AG09319 (cell line): ENCODE measurements at regions not wholly inside any gene's neighbourhood (a gene's known extent, or its start where the extent isn't known, plus 50 kb on each side); places are given as distances from the start of the nearest gene placed in this dataset.

ENCODE experiments used
- DNase-seq: peaks from one replicate; pipeline ENCODE4 v3.0.0-alpha.2; 2010; ENCODE audit warnings: low read depth; ENCODE audit errors: extremely low read depth
- TF ChIP-seq, protein P1 (sequence below): IDR thresholded peaks from 2 replicates; pipeline ENCODE4 v1.5.1; 2011; ENCODE audit warnings: low read depth, mild to moderate bottlenecking, inconsistent platforms, low read length, moderate library complexity

DNA sequence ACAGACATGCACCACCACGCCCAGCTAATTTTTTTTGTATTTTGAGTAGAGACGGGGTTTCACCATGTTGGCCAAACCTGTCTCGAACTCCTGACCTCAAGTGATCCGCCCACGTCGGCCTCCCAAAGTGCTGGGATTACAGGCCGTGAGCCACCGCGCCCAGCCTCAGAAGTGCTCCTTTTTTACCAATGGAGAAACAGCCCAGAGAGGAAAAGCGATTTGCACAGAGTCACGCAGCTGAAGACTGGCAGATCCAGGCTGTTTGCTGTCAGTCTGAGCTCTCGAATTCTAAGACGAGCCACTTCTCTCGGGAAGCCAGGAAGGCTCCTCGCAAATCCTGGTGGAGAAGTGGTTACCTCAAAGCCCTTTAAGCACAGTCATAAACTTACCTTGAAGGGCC is 57.4 kb upstream of the SDK1 start:
- TF ChIP-seq, protein P1, sequence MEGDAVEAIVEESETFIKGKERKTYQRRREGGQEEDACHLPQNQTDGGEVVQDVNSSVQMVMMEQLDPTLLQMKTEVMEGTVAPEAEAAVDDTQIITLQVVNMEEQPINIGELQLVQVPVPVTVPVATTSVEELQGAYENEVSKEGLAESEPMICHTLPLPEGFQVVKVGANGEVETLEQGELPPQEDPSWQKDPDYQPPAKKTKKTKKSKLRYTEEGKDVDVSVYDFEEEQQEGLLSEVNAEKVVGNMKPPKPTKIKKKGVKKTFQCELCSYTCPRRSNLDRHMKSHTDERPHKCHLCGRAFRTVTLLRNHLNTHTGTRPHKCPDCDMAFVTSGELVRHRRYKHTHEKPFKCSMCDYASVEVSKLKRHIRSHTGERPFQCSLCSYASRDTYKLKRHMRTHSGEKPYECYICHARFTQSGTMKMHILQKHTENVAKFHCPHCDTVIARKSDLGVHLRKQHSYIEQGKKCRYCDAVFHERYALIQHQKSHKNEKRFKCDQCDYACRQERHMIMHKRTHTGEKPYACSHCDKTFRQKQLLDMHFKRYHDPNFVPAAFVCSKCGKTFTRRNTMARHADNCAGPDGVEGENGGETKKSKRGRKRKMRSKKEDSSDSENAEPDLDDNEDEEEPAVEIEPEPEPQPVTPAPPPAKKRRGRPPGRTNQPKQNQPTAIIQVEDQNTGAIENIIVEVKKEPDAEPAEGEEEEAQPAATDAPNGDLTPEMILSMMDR = no peak
- DNase-seq = no peak

DNA sequence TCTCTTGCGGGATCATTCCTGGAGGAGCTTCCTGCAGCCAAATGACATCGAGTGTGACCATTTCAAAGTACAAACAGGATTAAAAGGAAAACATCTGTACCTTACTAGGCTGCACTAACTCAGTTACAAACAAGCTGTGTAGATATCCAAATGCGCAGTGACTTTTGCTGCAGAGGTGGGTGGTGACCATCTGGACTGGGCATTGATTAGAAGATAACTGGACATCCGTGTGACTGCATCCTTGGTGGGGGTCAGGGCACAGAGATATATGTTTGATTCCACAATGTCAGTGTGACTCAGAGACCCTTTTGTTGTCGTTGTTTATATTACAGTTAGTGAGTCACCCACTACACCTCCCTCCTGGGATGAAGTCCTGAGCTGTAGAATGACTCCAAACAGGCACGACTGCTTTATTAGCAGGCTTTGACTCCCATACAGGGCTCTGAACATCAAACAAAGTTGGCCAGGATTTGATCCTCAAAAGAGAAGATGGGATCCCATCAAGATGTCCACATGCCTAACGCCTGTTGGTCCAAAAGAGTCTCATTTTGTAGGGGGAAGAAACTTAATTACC is 56.7 kb upstream of the SDK1 start:
- TF ChIP-seq, protein P1 = no peak
- peak; percentile 11 for DNase-seq

DNA sequence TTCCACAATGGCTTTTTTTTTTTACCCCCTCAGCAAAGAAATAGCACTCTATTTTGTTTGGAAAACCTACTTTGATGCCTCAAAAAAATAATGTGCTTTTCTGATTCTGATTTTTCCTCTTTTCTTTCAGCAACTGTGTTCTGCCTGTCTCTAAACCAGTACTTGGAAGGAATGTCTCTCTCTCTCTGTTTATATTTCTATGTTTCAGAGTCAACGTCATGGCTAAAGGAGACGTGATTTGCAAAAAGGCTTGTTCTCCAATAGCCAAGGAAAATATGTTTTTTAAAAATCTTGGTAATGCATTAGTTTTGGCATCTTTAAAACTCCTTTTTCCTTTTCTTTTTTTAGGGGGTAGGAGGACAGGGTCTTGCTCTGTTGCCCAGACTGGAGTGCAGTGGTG is 56.0 kb upstream of the SDK1 start:
- DNase-seq = no peak
- TF ChIP-seq, protein P1 = no peak

DNA sequence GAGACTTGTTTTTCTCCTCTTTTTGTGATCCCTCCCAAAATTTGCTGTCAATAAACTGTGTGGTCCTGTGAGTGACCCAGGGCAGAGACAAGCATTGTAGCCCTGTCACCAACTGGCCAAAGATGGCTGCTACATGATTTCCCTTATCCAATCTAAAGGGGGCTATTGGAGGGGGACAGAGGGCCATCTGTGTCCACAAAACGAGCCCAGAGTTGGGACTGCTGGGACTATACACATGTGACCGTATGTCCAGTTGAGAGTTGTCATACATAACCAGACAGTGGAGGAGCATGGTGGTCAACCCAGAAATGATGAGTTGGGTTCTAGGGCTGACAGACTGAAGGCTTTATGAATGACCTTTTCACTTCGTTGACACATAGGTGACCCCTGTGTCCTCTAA is 55.3 kb upstream of the SDK1 start:
- TF ChIP-seq, protein P1 = no peak

DNA sequence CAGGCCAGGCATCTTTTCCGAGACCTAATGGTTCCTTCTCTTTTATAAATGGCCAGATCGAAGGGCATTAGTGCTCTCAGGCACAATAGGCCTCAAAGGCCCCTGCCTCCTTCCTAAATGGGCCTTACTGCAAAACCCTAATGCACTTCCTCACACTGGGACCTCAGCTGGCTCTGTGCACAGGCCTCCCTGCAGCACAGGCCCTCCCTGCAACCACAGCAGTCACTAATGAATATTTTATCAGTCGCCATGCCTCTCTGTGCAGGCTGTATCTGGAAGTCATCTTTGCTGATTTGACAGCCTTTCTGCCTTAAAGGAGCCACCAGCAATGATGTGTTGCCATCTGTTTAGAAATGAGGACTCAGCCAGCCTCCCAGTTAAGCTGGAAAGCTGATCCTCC is 54.9 kb upstream of the SDK1 start:
- DNase-seq = no peak
- TF ChIP-seq, protein P1 = no peak

More for the DNA sequence above, 55.3 kb upstream of the SDK1 start:
- DNase-seq = no peak

DNA sequence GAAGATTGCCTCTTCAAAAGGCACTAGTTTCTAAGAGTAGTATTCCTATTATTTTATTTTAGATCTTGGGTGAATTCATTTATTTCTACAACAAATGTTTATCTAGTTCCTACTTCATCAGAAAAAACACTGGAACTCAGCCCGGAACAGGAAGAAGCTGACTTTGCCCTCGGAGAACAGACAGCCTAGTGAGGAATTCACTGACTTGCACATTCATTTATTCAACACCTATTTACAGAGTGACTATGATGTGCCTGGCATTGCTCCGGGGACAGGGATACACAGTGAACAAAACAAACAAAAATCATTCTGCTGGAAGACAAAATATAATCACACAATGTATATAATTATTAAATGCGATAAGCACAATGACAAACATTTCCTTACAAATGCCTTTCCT is 54.4 kb upstream of the SDK1 start:
- TF ChIP-seq, protein P1 = no peak
- no peak for DNase-seq

DNA sequence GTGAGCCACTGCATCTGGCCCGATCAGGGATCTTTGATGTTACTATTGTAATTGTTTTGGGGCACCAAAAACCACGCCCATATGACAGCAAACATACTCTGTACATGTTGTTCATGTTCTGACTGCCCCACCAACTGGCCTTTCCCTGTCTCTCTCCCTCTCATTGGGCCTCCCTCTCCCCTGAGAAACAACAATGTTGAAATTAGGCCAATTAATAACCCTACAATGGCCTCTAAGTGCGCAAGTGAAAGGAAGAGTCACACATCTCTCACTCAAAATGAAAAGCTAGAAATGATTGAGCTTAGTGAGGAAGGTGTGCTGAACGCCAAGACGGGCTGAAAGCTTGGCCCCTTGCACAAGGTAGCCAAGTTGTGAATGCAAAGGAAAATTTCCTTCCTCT is 50.3 kb upstream of the SDK1 start:
- no peak for DNase-seq
- TF ChIP-seq, protein P1 = no peak
